ENCODE measurements at regions not wholly inside any gene's neighbourhood (a gene's known extent, or its start where the extent isn't known, plus 50 kb on each side); places are given as distances from the start of the nearest gene placed in this dataset.
"Not testable (repeated sequence)": the region's sequence is repeated elsewhere in the genome, so short reads cannot be mapped to it uniquely, and the experiment has no call there.

DNA sequence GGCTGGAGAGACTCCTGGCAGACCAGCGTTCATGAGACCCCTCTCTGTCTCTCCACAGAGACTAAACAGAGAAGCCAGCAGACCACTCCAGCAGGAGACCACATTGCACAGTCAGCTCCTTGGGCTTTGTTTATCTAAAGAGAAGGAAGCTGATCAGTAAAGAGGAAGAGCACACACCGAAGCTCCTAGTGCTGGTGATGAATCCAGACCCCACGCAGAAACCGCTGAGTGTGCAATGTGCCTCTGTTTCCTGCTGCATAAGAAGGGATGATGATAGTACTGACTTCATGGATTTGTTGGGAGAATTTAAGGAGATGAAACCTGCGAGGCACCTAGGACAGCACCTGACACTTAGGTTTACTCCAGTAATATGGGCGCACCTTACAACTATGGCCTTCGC lies 544.1 kb upstream of the ID2 start:
- DNase-seq (ENCODE audit: insufficient read length, low spot score) (no peak), FAIRE-seq (no peak)

DNA sequence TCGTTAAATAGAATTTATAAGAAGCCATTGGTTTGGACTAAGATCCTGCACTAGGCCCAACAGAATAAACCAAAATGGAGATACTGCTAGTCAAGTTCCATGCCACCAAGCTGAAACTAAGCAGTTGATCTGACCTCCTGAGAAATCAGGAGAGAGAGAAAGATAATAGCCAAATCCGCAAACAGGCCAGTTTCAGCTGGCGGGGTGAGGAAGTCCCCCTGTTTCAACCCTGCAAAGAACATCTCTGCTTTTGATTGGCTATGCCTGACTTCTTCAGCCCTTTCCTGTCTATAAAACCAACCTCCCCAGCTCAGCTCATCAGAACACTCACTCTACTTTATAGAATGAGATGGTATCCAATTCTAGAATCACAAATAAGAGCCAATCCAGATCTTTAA lies 543.3 kb upstream of the ID2 start:
- no peak for FAIRE-seq

DNA sequence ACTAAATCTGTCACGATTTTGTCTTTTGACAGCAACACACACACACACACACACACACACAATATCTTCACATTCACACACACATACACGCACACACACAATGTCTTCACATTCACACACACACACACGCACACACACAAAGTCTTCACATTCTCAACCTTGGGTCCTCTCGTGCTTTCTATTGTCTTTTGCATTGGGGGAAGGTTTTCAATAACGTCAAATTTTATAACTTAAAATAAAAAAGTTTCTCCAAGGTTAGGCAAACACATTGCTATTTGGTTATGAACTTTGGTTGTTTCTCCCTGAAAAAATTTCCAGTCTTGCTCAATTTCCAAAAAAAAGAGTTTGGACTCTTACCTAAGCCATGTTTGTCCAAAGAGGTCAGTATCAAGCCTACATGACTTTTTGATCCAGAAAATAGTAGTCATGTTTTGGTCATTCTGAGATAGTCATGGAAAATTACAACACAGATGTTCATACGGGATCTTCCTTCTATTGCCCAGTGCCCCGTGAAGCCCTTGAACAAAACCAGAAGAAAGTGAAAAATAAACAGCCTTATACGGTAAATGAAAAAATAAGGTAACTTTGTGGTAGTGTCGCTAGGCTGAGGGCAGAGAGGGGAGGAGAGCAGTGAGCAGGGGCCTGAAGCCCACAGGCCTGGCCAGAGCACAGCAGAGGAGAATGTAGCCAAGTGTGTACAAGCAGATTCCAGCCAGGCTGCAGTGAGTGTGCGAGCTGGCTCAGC lies 542.8 kb upstream of the ID2 start:
- FAIRE-seq (no peak), DNase-seq (ENCODE audit: insufficient read length, low spot score) (no peak)

More for the DNA sequence above, 543.3 kb upstream of the ID2 start:
- DNase-seq (ENCODE audit: insufficient read length, low spot score): no peak

DNA sequence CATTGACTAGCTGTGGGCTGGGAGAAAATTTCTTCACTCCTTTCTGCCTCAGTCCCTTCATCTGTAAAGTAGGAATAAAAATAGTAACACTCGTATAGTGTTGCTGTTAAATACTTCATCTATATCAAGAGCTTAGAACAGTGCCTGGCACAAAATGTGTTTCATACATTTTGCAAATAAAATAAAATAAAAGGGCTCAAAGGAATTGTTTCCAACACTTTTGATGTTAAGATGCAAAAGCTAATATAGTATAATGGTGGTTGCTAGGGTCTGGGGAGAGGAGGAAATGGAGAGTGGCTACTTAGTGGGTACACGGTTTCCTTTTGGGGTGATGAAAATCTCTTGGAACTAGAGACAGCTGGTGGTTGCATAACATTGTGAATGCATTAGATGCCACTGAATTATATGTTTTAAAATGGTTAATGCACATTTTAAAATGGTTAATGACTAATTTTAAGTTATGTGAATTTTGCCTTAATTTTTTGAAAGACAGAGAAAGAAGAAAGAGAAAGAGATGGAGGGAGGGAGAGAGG lies 542.1 kb upstream of the ID2 start:
- DNase-seq (ENCODE audit: insufficient read length, low spot score) (no peak), FAIRE-seq (no peak)

DNA sequence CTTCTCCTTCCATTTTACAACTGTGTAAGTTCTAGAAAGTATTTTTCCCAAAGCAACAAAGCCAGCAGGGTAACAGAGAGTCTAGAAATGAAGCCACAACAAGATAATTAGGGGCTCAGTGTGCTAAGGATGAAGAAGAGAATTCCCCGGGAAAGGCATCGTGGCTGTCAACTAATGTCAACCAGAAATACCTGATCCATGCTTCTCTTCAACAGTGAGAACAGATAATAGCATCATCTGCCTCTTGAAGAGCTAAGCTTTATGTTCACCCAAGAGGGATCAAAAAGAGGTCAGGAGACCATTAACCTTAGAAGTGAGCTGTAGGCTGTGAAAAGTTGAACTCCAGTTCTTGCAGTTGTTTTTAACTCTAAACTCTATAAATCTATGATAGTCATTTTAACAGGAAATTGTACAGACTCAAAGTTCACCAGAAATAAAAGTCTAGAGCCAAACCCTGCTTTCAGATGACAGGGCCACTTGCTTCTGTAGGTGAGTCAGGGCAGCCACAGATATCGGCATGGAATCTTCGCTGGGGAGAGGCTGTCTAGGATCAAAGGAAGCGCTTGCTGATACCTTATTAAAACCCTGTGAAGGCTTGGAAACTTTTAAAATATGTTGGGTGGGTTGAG lies 540.7 kb upstream of the ID2 start:
- DNase-seq (ENCODE audit: insufficient read length, low spot score) (no peak), FAIRE-seq (no peak)

DNA sequence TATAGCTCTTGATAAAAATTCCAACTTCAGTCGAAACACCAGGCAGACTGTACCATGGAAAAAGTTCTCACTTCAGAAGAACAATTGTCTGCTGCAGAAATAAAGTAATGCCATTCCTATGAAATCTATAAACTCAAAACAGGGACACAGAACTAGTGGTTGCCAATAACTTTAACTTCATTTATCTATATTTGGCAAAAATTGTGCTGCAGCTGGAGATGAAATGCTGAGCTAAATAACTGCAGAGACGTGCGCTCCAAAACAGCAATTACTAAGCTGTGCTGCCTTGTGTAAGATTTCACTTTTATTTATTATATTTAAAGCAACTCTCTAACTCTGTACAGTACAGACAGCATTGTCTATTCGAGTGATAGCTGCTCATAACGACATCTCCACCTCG lies 540.1 kb upstream of the ID2 start:
- DNase-seq (ENCODE audit: insufficient read length, low spot score) (no peak), FAIRE-seq (no peak)

DNA sequence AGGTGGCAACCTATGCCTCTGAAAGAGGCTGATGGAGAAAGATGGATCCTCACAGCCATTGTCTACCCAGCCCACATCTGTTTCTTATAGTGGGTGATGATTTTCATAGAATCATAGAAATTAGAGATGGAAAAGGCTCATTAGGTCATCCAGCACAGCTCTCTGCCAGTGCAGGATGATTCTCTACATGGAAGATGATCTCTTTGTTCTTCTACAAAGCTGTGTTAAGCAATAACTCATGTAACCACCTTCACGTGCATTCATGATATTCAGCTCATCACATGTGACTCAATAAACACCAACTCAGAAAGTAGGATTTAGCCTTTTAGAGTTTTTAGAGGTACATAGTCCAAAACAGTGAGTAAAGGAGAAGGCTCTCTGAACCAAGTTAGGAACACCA lies 539.4 kb upstream of the ID2 start:
- DNase-seq (ENCODE audit: insufficient read length, low spot score): no peak
- FAIRE-seq: no peak

DNA sequence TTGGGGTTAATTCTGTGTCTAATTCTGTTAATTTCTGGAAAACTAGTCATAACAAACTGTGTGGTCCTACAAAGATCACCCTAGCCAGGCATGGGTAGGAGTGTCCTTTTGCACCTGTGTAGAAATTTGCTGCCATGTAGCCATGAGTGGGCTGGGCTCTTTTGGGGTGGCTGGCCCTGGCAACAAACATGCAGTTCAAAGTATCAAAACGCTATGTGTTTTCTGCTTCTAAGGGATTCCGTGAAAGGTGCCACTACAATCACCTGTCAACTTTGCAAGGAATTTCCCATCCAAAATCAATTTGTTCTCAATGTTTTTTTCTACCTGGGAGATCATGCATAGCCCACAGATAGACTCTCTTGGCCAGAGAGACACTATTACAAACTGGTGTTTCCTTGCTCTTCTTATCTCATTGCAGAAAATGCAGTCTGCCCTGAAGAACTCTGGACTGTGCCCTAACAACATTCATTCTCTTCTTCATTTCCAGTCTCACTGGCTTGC lies 537.7 kb upstream of the ID2 start:
- FAIRE-seq (no peak), DNase-seq (ENCODE audit: insufficient read length, low spot score) (no peak)

DNA sequence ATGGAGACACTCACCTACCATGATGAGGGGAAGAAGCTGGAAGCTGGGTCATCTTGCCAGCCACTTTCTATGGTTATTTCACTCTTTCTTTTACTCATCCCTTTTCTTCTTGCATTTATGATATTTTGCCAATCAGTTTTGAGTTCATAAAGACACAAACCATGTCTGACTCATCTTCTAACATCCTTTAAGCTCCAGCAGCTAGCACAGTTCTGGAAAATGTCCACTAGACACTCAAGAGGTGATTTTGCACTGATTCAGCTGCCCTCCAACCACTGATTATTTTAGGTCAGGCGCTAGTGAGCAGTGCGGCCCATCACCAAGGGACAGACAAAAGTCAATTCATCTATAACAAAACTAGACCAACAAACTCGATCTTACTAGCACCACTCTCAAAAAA lies 537.1 kb upstream of the ID2 start:
- FAIRE-seq: no peak
- no peak for DNase-seq (ENCODE audit: insufficient read length, low spot score)

DNA sequence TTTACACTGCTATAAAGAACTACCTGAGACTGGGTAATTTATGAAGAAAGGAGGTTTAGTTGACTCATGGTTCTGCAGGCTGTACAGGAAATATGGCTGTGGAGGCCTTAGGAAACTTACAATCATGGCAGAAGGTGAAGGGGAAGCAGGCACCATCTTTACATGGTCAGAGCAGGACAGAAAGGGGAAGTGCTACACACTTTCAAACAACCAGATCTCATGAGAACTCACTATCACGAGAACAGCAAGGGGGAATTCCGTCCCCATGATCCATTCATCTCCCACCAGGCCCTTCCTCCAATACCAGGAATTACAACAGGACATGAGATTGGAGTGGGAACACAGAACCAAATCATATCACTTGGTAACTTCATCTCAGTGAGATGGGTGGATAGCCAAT lies 536.5 kb upstream of the ID2 start:
- FAIRE-seq; DNase-seq (ENCODE audit: insufficient read length, low spot score): not testable (repeated sequence)

DNA sequence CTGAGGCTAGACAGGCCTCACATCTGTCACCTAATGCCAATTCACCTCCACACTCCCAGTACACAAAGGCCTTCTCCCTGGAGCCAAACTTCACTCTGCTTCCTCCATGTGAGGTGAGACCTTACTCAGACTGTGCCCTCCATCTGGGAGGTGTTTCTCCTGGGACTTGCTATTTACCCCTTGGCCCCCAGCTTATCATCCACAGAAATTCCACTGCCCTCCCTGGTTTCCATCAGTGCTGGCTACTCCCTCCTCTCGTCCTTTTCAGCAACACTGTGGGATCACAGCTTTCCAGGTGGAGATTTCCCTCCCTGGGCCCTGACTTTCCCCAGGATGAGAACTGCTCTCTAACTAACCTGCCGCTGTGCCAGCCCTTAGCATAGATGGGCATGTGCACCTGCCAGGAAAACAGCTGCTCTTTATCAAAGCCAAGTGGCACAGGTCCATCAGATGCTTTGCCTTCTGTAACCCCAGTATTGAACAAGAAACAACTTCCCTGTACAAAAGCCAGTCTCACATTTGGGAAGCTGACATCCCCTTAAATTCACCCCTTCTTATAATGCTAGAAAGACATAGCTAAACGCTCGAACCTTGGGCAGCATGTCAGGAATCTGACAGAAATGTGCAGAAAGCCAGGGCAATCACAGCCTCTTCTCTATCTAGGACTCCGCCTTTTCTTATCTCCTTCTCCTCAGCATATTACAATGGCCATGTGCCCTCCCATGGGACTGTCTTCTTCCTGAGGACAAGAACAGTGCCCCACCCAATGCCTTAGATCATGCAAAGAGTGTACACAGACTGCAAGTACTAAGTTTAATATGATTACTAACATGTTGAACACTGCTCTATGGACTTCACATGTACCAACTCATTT lies 535.5 kb upstream of the ID2 start:
- DNase-seq (ENCODE audit: insufficient read length, low spot score) (no peak), FAIRE-seq (no peak)

DNA sequence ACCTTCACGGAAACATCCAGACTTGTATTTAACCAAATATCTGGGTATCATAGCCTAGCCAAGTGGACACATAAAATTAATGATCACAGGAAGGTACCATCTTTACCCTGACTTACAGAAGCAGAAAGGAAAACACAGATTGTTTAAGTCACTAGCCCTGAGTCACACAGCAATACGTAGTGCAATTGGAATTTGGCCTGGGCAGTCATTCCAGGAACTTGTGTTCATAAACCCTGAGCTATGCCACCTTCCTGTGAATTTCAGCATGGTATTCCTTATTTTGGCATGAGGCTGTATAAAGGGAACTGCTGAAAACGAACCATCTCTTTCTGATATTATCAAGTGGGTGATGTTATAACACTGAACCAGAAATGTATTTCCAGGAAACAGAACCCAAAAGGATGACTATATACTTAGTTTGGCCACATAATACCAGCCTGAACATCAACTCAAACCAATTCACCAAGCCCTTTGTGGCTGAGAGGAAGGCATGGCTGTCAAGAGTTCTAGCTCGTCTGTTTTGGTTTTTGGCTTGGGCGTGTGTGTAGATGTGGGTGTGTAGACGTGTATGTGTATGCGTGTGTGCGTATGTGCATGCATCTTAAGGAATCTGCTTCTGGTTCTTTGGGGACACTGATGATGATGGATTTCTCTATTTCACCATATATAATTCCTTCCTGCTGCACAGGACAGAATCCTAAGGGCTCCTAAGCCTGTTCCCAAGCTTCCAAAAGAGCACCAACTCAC lies 533.4 kb upstream of the ID2 start:
- no peak for DNase-seq (ENCODE audit: insufficient read length, low spot score)

DNA sequence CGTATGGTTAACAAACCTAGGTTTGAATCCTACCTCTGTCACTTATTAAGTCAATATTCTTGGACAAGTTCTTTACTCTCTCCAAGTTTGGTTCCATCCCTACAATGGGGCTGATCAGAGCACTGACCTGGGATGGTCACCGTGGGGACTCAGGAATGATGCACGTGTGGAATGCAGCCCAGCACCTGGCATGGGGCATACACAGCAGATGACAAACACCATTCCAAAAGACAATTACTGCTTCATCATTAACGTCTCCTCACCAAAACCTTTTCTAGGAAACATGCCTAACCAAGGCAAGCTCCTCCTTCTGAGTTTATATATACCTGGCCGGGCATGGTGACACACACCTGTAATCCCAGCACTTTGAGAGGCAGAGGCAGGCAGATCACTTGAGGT lies 532.9 kb upstream of the ID2 start:
- FAIRE-seq: no peak
- DNase-seq (ENCODE audit: insufficient read length, low spot score): no peak

More for the DNA sequence above, 533.4 kb upstream of the ID2 start:
- FAIRE-seq: no peak

DNA sequence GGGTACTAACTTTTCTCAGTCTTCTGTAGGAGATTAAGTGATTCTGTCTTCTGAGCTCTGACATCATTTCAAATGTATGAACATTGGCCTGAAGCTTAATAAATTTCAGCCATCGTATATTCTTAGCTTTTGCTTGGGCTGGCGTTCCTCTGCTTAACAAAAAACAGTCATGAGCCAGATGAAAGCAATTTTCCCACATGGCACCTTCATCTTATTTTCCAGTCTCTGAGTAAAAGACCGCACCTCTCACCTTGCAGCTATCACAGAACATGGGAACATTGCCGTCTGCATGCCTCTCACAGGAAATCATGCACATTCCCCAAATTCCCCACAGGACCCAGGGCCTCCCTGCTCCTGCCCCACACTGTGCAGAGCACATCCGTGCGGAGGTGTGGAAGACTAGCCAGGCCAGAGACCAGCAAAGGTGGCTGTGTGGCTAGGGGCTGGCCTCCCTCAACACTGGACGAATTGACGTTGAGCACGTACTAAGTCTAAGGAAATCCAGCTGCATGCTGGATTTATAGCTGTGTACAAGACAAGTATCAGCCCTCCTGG lies 531.8 kb upstream of the ID2 start:
- no peak for FAIRE-seq
- no peak for DNase-seq (ENCODE audit: insufficient read length, low spot score)

DNA sequence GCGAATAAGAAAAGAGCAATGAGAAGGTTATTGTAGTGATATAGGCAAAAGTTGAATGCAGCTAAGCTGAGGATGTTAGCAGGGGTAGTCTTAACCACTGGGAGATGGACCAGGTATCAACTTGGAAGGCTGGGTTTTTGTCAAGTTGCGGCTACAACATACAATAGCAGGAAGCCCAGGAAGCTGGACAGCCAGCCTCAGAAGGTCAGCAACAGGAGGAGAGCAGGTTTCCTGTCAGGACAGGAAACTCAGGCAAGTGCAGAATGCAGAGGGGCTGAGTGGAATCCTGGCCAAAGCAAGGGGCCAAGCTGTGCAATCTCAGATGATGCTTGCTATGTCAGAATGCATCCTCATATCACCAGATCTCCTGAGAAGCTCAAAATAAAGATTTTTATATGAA lies 530.0 kb upstream of the ID2 start:
- FAIRE-seq (no peak), DNase-seq (ENCODE audit: insufficient read length, low spot score) (no peak)

DNA sequence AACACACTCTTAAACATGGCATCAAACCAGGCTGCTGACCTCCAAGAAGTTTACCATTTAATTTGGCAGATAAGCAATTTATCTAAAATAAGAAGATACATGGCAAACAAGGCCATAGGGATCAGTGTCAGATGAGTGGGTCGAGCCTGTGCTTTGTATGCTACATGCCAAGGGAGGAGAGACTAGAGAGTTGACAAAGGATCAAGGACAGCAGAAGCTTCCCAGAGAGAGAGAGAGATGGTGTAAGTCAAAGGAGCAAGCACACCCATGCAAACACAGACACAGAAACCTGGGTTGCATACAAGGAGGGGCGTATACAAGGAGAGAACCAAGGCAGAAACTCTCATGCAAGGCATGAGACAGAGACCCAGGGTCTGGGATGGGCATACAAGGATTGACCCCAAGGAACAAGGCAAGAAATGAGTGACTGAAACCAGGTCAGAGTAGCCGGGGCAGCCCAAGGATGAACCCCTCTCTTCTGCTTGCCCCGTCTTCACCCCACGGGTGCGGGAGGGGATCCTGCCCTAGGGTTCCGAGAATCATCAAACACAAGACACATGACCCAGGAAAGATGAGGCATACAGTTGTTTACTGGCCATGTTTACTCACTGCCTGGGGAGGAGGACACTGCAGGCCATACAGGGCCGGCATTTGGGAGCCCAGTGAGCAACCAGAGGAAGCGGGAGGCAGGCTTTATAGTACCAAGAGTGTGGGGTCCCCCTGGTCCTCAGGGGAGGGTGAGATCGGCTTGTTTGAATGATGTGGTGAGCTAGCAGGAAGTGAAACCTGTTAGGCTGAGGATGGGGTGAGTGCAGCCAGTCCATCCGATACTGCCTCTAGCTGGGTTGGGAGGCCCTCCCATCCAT lies 529.2 kb upstream of the ID2 start:
- no peak for FAIRE-seq
- no peak for DNase-seq (ENCODE audit: insufficient read length, low spot score)

DNA sequence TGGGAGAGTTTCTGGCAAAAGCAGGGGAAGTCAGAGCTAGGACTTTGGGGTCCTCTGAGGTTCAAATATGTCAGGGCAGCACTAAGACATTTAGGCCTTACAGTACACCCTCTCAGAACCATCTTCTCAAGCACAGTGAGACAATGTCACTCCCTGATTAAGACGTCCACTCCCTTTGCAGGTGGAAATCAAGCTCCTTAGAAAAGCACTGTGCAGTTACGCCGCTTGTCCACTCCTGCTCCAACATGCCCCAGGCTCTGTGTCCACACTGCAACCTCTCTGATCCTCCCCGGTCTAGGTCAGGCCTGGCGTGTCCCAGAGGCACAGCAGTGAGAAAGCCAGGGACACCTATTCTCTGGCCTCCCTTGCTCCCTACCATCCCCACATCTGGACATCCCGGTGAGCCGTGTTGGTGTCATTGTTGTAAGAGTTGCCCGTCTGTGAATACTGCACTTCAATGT lies 528.6 kb upstream of the ID2 start:
- FAIRE-seq: no peak
- no peak for DNase-seq (ENCODE audit: insufficient read length, low spot score)

DNA sequence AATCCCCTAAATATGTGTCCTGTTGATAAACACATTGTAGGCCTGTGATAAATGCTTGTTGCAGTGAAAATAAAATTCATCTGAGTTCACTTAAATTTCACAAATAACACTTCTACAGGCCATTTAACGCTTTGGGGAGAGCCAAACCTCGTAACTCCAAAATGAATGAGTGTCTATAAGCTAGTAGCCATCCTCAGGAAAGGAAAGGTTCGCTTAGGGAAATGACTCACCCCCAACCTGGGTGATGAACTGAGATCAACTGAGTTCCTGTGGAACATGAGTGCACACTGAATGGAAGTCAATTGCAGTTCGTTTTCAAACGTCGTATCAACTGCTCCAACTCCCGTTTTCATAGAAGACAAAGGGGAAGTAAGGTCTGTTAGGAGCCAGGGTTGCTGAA lies 527.6 kb upstream of the ID2 start:
- DNase-seq (ENCODE audit: insufficient read length, low spot score) (no peak), FAIRE-seq (no peak)

DNA sequence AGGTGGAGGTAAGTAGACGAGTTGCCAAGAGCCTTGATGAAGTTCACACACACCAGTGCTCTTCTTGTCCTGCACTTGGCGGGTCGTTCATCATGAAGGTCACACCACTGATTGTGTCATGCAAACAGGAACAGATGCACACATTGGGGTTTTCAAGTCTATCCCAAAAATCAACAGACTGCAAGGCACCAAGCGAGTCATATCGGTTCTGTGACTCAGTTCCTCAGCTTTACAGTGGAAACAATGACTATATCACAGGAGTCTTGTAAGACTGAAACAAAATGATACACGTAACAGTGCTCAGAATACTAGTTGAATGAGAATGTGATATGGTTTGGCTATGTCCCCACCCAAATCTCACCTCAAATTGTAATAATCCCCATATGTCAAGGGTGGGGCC lies 526.9 kb upstream of the ID2 start:
- FAIRE-seq (no peak), DNase-seq (ENCODE audit: insufficient read length, low spot score) (no peak)
